C1 segment of cervical spinal cord (tissue), 14 donors: ENCODE measurements at regions not wholly inside any gene's neighbourhood (a gene's known extent, or its start where the extent isn't known, plus 50 kb on each side); places are given as distances from the start of the nearest gene placed in this dataset.
"Not testable (repeated sequence)": the region's sequence is repeated elsewhere in the genome, so short reads cannot be mapped to it uniquely, and the experiment has no call there.

Experiments used
- DNase-seq, 14 donors: peaks; one replicate each; lab custom pipeline; 2025; lab: John Stamatoyannopoulos, UW

- not testable (repeated sequence) for DNase-seq
These were observed 144.1 kb downstream of the AKR1D1 start for GRCh38 chr7:138220321-138220720.

DNA sequence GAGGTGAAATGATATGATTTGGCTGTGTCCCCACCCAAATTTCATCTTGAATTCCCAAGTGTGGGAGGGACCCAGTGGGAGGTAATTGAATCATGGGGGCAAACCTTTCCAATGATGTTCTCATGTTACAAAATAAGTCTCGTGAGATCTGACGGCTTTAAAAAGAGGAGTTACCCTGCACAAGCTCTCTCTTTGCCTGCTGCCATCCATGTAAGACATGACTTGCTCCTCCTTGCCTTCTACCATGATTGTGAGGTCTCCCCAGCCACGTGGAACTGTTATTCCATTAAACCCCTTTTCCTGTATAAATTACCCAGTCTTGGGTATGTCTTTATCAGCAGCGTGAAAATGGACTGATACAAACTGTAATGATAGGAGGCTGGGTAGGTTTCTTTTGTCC is 145.1 kb downstream of the AKR1D1 start:
- not testable (repeated sequence) for DNase-seq

DNA sequence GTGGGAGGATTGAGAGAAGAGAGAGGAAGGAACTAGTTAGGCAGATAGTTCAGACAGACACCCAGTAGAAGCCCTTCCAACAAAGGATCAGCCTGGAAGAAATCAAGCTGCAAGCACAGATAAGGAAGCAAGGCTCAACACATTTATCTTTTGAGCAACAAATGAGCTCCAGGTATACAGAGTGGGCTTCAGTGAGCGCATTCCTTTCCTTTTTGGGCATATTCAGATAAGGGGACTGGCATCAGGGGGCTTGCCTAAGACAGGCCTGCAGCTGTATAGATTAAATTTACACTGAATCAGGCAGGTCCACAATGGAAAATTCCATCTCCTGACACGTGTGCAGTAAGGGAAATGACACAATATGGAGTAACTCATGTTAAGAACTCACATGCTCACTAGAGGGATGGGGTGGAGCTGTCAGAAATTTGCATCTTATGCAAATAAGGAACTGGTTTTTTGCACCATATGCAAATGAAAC is 147.2 kb downstream of the AKR1D1 start:
- no peak for DNase-seq

DNA sequence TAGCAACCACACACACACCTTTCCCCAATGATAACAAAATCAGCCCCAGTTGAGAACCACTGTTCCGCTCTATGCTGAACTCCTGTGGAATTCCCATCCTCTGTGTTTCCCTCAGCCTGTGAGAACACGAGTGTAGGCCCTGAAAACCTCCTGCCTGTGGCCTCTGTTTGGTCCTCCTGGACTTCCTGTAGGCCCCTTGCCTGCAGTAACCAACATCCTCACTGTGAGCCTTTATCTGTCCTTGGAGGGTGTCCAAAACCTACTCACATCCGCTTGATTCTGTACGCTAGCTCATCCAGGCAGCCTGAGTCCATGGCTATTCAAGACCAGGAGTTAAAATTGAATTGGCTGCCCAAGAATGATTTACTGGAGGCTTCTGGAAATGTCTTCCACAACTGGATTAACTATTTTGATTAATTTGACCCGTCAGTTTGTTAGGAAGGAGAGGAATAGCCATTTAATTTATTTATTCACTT is 149.8 kb downstream of the AKR1D1 start:
- DNase-seq = peak in 5 of 14 donors; percentile 1 to 26 (median 6)

- DNase-seq = no peak
These were observed 150.6 kb downstream of the AKR1D1 start for GRCh38 chr7:138226745-138227279.

DNA sequence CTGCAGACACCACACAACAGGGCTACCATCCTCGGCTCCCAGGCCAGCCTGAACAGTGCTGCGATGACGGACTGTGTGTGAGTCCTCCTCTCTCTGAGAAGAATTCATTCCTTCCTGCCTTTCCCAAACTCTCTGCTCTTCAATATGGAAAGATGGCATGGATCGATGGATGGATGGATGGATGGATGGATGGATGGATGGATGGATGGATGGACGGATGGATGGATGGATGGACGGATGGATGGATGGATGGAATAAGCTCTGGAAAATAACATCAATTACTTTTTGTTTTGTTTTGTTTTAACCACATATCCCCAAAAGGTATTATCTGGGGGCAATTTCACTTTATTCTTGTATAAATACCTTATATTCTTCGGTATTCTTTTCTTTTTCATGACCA is 151.9 kb downstream of the AKR1D1 start:
- DNase-seq = no peak

DNA sequence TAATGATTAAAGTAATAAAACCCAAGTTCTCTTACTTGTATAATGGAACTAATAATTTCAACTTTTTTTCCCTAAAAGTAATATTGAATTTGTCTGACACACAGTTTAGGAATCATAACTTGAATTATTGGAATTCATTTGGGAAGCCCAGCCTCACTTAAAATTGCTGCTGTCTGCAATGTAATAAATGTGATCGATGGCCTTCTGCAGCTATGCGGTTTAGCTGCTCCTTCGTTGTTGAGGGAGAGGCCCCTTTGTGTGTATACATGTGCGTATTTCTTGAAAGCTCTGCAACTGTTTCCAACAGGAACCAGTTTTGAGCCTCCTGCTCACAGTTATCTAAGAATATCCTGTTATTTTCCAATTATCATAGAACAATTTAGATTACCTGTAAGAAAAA is 152.5 kb downstream of the AKR1D1 start:
- no peak for DNase-seq

DNA sequence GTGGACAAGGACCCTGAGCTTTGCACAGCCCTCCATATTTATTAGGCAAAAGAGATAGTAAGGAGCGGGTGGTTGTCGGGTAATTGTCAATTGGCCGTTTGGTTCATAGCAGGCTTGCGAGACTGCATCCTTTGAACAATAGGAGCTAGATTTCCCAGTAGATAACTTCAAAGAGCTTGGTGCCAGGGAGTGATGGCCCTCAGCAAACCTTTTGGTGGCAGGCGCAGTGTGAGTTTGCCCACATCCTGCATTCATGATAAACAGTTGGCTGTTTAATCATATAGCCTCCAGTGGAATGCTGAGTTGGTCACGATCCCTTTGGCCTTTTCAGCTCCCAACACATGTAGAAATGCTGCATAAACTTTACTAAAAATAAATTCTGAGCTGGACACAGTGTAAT is 156.9 kb downstream of the AKR1D1 start:
- no peak for DNase-seq

DNA sequence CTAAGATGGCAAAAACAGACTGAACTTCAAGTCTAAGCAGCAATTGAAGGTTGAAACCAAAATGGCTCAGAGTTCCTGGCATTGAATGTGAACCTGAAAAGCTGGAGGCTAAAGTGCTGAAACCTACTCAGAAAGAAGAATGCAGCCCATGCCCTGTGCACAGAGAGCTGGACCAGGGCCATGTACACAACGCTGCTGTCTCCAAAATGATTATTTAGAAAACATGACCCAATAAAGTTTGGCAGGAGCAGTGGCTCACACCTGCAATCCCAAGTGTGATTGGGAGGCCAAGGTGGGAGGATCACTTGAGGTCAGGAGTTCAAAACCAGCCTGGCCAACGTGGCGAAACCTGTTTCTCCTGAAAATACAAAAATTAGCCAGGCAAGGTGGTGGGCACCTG is 158.9 kb downstream of the AKR1D1 start:
- DNase-seq = no peak

GRCh38 chr7:138237995-138238394 is 161.7 kb downstream of the AKR1D1 start:
- DNase-seq = no peak

GRCh38 chr7:138238734-138239659 is 162.7 kb downstream of the AKR1D1 start:
- no peak for DNase-seq

- DNase-seq = peak in 1 of 14 donors; percentile 4
These were observed 167.2 kb downstream of the AKR1D1 start for GRCh38 chr7:138243430-138243829.

DNA sequence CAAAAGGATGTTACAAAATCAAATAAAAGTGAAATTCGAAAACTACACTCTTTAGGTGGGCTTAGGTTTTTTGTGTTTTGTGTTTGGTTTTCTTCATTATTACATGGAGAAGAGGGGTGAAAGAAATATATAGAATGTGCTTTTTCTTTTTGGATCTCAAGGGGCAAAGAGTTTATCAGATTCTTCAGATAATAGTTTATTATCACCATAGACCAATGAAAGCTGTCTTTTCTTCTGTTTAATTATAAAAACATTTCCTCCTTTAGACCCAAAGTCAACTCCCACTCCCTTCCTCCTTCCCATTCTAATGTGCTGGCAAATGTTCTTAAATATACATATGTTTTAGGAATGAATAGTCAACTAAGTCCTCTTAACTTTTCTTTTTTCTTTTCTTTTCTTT is 167.6 kb downstream of the AKR1D1 start:
- DNase-seq = no peak

DNA sequence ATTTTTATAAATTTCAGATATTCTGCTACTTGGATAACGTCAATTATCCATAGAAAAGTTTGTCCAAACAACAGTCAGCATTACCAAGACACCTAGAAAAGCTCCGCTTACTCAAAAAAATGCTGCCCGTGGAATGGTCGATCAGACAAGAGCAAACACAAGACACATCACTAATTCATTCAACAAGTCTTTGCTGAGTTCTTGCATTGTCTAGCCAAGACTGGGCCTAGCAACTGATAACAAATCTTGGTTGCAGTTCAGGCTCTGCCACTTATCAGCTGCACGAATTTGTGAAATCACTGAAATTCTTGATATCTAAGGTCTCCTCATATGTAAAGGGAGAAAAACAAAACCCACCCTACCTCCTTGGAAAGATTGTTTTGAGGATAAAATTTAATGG is 168.3 kb downstream of the AKR1D1 start:
- DNase-seq = no peak

GRCh38 chr7:138245216-138245615 is 169.0 kb downstream of the AKR1D1 start:
- DNase-seq = no peak

DNA sequence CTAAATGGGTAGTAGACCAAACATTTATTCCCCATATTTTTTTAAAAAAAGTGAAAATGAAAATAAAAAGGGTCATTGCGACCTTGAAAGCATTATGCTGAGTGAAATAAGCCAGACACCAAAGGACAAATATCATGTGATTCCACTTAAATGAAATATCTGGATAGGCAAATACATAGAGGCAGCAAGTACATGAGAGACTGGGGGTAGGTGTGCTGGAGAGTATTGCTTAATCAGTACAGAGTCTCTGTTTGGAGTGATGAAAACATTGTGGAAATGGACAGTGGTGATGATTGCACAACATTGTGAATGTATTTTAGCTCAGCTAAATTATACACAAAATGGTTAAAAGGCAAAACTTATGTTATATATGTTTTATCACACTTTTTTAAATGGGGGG is 169.4 kb downstream of the AKR1D1 start:
- no peak for DNase-seq

- DNase-seq = no peak
These were observed 170.2 kb downstream of the AKR1D1 start for GRCh38 chr7:138246428-138246827.

GRCh38 chr7:138247081-138247480 is 170.8 kb downstream of the AKR1D1 start:
- DNase-seq = no peak

DNA sequence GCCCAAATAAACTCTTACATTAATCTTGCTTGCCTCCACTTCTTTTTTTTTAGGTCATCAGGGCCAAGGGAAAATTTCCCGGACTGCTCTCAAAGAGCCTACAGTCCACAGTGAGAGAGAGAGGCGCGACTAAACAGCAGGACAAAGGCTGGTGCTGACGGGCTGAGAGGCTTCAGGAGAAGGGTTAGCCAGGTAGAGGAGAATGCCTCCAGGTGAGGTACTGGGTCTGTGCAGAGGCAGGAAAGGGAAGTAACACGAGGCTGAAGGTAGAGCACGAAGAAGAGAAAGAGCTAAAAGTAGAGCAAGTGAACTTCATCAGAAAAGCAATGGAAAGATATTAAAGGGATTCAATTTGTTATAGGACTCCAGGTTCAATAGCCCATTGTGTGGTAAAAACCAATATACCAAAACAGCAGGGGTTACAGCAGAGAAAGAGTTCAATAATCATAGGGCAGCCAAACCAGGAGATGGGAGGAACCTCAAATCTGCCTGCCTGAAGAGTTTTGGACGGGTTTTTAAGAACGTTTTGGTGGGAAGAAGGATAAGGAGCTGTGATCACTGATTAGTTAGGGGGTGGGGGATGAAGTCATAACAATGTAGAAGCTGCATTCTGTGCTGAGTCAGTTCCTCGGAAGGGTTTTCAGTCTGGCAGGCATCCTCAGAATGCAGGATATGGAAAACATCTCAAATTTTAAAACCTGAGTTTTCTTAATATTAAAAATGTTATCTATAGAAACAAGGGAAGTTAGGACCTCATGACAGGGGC is 171.5 kb downstream of the AKR1D1 start:
- DNase-seq = no peak

DNA sequence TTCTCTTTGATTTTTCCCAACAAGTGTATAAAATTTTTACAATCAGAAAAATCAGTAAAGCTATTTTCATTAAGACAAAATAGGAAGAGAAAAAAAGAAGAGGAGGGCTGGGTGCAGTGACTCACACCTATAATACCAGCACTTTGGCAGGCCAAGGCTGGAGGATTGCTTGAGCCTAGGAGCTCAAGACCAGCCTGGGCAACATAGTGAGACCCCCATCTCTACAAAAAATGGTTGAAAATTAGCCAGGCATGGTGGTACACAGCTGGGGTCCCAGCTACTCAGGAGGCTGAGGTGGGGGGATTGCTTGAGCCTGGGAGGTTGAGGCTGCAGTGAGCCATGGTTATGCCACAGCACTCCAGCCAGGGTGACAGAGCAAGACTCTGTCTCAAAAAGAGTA is 172.3 kb downstream of the AKR1D1 start:
- no peak for DNase-seq

DNA sequence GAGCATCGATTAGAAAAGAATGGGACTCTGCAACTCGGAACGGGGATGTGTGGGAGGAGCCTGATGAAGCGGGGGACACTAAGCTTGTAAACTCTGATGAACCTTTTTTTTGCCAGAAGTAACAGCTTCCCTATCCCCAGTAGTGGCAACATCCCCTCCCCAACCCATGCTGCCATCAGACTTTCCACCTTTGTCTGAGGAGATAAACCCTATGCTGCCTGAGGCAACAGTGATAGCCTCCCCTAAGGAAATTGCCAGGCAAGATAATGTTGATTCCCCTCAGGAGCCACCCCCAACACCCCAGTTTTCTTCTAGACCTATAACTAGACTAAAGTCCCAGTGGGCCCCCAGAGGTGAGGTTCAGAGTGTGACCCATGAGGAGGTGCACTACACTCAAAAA is 173.7 kb downstream of the AKR1D1 start:
- no peak for DNase-seq

DNA sequence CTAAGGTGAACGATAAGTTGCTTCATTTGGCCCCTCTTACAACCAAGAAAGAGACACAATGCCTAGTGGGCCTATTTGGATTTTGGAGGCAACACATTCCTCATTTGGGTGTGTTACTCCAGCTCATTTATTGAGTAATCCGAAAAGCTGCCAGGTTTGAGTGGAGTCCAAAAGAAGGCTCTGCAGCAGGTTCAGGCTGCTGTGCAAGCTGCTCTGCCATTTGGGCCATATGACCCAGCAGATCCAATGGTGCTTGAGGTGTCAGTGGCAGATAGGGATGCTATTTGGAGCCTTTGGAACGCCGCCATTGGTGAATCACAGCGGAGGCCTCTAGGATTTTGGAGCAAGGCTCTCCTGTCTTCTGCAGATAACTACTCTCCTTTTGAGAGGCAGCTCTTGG is 176.4 kb downstream of the AKR1D1 start:
- not testable (repeated sequence) for DNase-seq
